GM23248 (cell line): ENCODE measurements at regions not wholly inside any gene's neighbourhood (a gene's known extent, or its start where the extent isn't known, plus 50 kb on each side); places are given as distances from the start of the nearest gene placed in this dataset.

Experiments
- DNase-seq: peaks from one replicate; pipeline ENCODE4 v3.0.0-alpha.2; 2015
- H2AFZ ChIP-seq: fragments of 200-600 bp; sonication (generic); 2 replicates; pipeline ENCODE4 v1.6.1; 2016; ENCODE audit warnings: antibody characterized with exemption
- H3F3A ChIP-seq: fragments of 200-600 bp; sonication (generic); 2 replicates; pipeline ENCODE4 v1.6.1; 2016; ENCODE audit warnings: mild to moderate bottlenecking, antibody characterized with exemption, mixed run types; ENCODE audit not compliant: insufficient read depth
- H3K27ac ChIP-seq: fragments of 200-600 bp; sonication (generic); 2 replicates; pipeline ENCODE4 v1.5.1; 2016; ENCODE audit warnings: mild to moderate bottlenecking
- H3K27me3 ChIP-seq: fragments of 200-600 bp; sonication (generic); replicated peaks from 2 replicates; pipeline ENCODE4 v1.6.1; 2016; ENCODE audit warnings: mild to moderate bottlenecking; ENCODE audit not compliant: insufficient read depth
- H3K36me3 ChIP-seq: fragments of 200-600 bp; sonication (generic); 2 replicates; pipeline ENCODE4 v1.6.1; 2016; ENCODE audit warnings: low read depth, mild to moderate bottlenecking
- H3K4me1 ChIP-seq: fragments of 200-600 bp; sonication (generic); 2 replicates; pipeline ENCODE4 v1.6.1; 2016; ENCODE audit warnings: mild to moderate bottlenecking; ENCODE audit not compliant: insufficient read depth
- H3K4me2 ChIP-seq: fragments of 200-600 bp; sonication (generic); one replicate; pipeline ENCODE4 v1.6.1; 2016; ENCODE audit warnings: mild to moderate bottlenecking; ENCODE audit not compliant: unreplicated experiment
- H3K4me3 ChIP-seq: fragments of 200-600 bp; sonication (generic); 2 replicates; pipeline ENCODE4 v1.5.1; 2016; ENCODE audit warnings: mild to moderate bottlenecking
- H3K79me2 ChIP-seq: fragments of 200-600 bp; sonication (generic); 2 replicates; pipeline ENCODE4 v1.6.1; 2016; ENCODE audit warnings: mild to moderate bottlenecking; ENCODE audit not compliant: insufficient read depth
- H3K9ac ChIP-seq: fragments of 200-600 bp; sonication (generic); 2 replicates; pipeline ENCODE4 v1.6.1; 2016; ENCODE audit warnings: mild to moderate bottlenecking
- H3K9me2 ChIP-seq: fragments of 200-600 bp; sonication (generic); 2 replicates; pipeline ENCODE4 v1.6.1; 2016; ENCODE audit warnings: mixed run types, mild to moderate bottlenecking, moderate library complexity; ENCODE audit not compliant: insufficient read depth
- H3K9me3 ChIP-seq: fragments of 200-600 bp; sonication (generic); one replicate; pipeline ENCODE4 v1.6.1; 2017; ENCODE audit warnings: low read depth
- H4K20me1 ChIP-seq: fragments of 200-600 bp; sonication (generic); 2 replicates; pipeline ENCODE4 v1.6.0; 2016; ENCODE audit not compliant: insufficient read depth
- EZH2 ChIP-seq: fragments of 200-600 bp; sonication (generic); IDR thresholded peaks from 2 replicates; pipeline ENCODE4 v1.6.1; 2018; ENCODE audit warnings: antibody characterized with exemption, mild to moderate bottlenecking; ENCODE audit not compliant: insufficient read depth, poor library complexity, severe bottlenecking
- EZH2phosphoT487 ChIP-seq: fragments of 200-600 bp; sonication (generic); IDR thresholded peaks from 2 replicates; pipeline ENCODE4 v1.6.1; 2018; ENCODE audit warnings: antibody characterized with exemption, moderate library complexity, mild to moderate bottlenecking, low read depth; ENCODE audit not compliant: insufficient read depth
- WGBS, 2 experiments: methylation state at CpG; one replicate each; pipeline ENCODE4 v1.1.6; 2015 to 2017; ENCODE audit warnings: low lambda C conversion rate in 2 of 2, low coverage in 1 of 2; ENCODE audit errors: missing lambda C conversion rate in 2 of 2; 5-methylcytosine and 5-hydroxymethylcytosine counted together
- in situ Hi-C: fragments of 300-500 bp; cut with MboI; formaldehyde crosslinking; loops from 2 replicates; pipeline ENCODE4 v1.15.0; 2020

- TF ChIP-seq EZH2phosphoT487, result no peak
- no peak for TF ChIP-seq EZH2
- Histone ChIP-seq H3K4me3 (no peak overlapping the region), H3K9me3 (no peaks in the 10 kb centered on the region), H3K4me1 (no peaks in the 10 kb centered on the region), H3K4me2 (no peak overlapping the region), H3K79me2 (no peaks in the 10 kb centered on the region), H3K27ac (no peak overlapping the region), H3K9ac (no peak overlapping the region), H3F3A (no peaks in the 10 kb centered on the region), H2AFZ (no peak overlapping the region), H3K27me3 (peaks cover 6% of the 10 kb centered on the region; the same call in 1 of the 2 replicates), H3K9me2 (no peaks in the 10 kb centered on the region), H3K36me3 (no peaks in the 10 kb centered on the region), H4K20me1 (no peaks in the 10 kb centered on the region)
- in situ Hi-C loops, result no loop called here
- DNase-seq, result no peak
These were observed 134.4 kb downstream of the BMS1 start for GRCh38 chr10:42916974-42917373.

GRCh38 chr10:42917821-42918220 is 135.2 kb downstream of the BMS1 start:
- Histone ChIP-seq H3F3A (no peaks in the 10 kb centered on the region), H3K27ac (no peak overlapping the region), H3K79me2 (no peaks in the 10 kb centered on the region), H3K27me3 (peaks cover 6% of the 10 kb centered on the region; the same call in 1 of the 2 replicates), H3K9me2 (no peaks in the 10 kb centered on the region), H2AFZ (no peak overlapping the region), H3K4me2 (no peak overlapping the region), H3K4me3 (no peak overlapping the region), H3K36me3 (no peaks in the 10 kb centered on the region), H3K9me3 (no peaks in the 10 kb centered on the region), H4K20me1 (no peaks in the 10 kb centered on the region), H3K4me1 (no peaks in the 10 kb centered on the region), H3K9ac (no peak overlapping the region)
- no peak for DNase-seq
- TF ChIP-seq EZH2phosphoT487, result no peak
- TF ChIP-seq EZH2, result no peak
- in situ Hi-C loops, result no loop called here
- 14 to 22% methylated on average over 2 of the region's 2 CpGs for WGBS, 2 experiments

- Histone ChIP-seq H3F3A (no peaks in the 10 kb centered on the region), H3K4me2 (no peak overlapping the region), H3K4me1 (no peaks in the 10 kb centered on the region), H3K9me3 (no peaks in the 10 kb centered on the region), H3K9ac (no peak overlapping the region), H3K4me3 (no peak overlapping the region), H4K20me1 (no peaks in the 10 kb centered on the region), H3K36me3 (no peaks in the 10 kb centered on the region), H3K27ac (no peak overlapping the region), H2AFZ (no peak overlapping the region), H3K9me2 (no peaks in the 10 kb centered on the region), H3K27me3 (peaks cover 6% of the 10 kb centered on the region; the same call in 1 of the 2 replicates), H3K79me2 (no peaks in the 10 kb centered on the region)
- in situ Hi-C loops, result no loop called here
- WGBS, 2 experiments, result 24 to 25% methylated on average over 2 of the region's 2 CpGs
- DNase-seq, result no peak
- TF ChIP-seq EZH2 (no peak), EZH2phosphoT487 (no peak)
These were observed 139.4 kb downstream of the BMS1 start for GRCh38 chr10:42921951-42922350.

- 42 to 51% methylated on average over 5 of the region's 5 CpGs for WGBS, 2 experiments
- in situ Hi-C loops, result no loop called here
- TF ChIP-seq EZH2phosphoT487 (no peak), EZH2 (no peak)
These were observed 141.9 kb downstream of the BMS1 start for GRCh38 chr10:42924484-42924883.

GRCh38 chr10:42926843-42927242 is 144.2 kb downstream of the BMS1 start:
- Histone ChIP-seq H3K27ac (no peak overlapping the region), H2AFZ (no peak overlapping the region), H4K20me1 (no peaks in the 10 kb centered on the region), H3K4me1 (no peaks in the 10 kb centered on the region), H3K36me3 (no peaks in the 10 kb centered on the region), H3K4me2 (no peak overlapping the region), H3K9ac (no peak overlapping the region), H3F3A (no peaks in the 10 kb centered on the region), H3K4me3 (no peak overlapping the region), H3K9me3 (no peaks in the 10 kb centered on the region), H3K27me3 (peaks cover 20% of the 10 kb centered on the region), H3K9me2 (no peaks in the 10 kb centered on the region), H3K79me2 (no peaks in the 10 kb centered on the region)
- no peak for TF ChIP-seq EZH2
- TF ChIP-seq EZH2phosphoT487, result no peak
- peak; percentile 65 for DNase-seq
- 5 to 13% methylated on average over 6 of the region's 6 CpGs for WGBS, 2 experiments
- in situ Hi-C loops, result no loop called here

More at GRCh38 chr10:42924484-42924883, 141.9 kb downstream of the BMS1 start:
- no peak overlapping the region for H2AFZ ChIP-seq
- H3K4me3 ChIP-seq, result no peak overlapping the region
- no peak overlapping the region for H3K9ac ChIP-seq
- peaks cover 14% of the 10 kb centered on the region for H3K27me3 ChIP-seq
- H3F3A ChIP-seq, result no peaks in the 10 kb centered on the region
- no peaks in the 10 kb centered on the region for H3K36me3 ChIP-seq
- DNase-seq, result no peak
- no peak overlapping the region for H3K4me2 ChIP-seq
- H3K9me3 ChIP-seq, result no peaks in the 10 kb centered on the region
- H3K79me2 ChIP-seq, result no peaks in the 10 kb centered on the region
- no peaks in the 10 kb centered on the region for H3K4me1 ChIP-seq
- H3K9me2 ChIP-seq, result no peaks in the 10 kb centered on the region
- no peak overlapping the region for H3K27ac ChIP-seq
- no peaks in the 10 kb centered on the region for H4K20me1 ChIP-seq
